ENCODE measurements at regions not wholly inside any gene's neighbourhood (a gene's known extent, or its start where the extent isn't known, plus 50 kb on each side); places are given as distances from the start of the nearest gene placed in this dataset.

- DNase-seq (ENCODE audit: low spot score), result no peak
- H3K4me3 Mint-ChIP-seq (ENCODE audit: unreplicated experiment), result no peak overlapping the region
- H3K36me3 Mint-ChIP-seq (ENCODE audit: low read depth), result no peaks in the 10 kb centered on the region
- TF ChIP-seq CTCF (IDR thresholded peaks at IDR 0.05), result no peak
- peaks cover 26% of the 10 kb centered on the region for H3K27me3 Mint-ChIP-seq (ENCODE audit: low read depth)
- peaks cover 5% of the 10 kb centered on the region for H3K9me3 Mint-ChIP-seq (ENCODE audit: low read depth)
- no peaks in the 10 kb centered on the region for H3K4me1 Mint-ChIP-seq (ENCODE audit: low read depth)
- no peak overlapping the region for H3K27ac Mint-ChIP-seq (ENCODE audit: unreplicated experiment)
These were observed 53.1 kb upstream of the BBS5 start for GRCh38 chr2:169426069-169426663.

- no peak for DNase-seq (ENCODE audit: low spot score)
- TF ChIP-seq CTCF (IDR thresholded peaks at IDR 0.05), result no peak
- Mint-ChIP-seq H3K36me3 (ENCODE audit: low read depth) (no peaks in the 10 kb centered on the region), H3K4me1 (ENCODE audit: low read depth) (no peaks in the 10 kb centered on the region), H3K27ac (ENCODE audit: unreplicated experiment) (no peak overlapping the region), H3K27me3 (ENCODE audit: low read depth) (peaks cover 41% of the 10 kb centered on the region), H3K4me3 (ENCODE audit: unreplicated experiment) (no peak overlapping the region), H3K9me3 (ENCODE audit: low read depth) (no peaks in the 10 kb centered on the region)
These were observed 57.2 kb upstream of the BBS5 start for GRCh38 chr2:169422120-169422519.

GRCh38 chr2:169415233-169415748, 53.0 kb upstream of the LRP2 start:
- Mint-ChIP-seq H3K9me3 (ENCODE audit: low read depth) (peaks cover 2% of the 10 kb centered on the region), H3K27ac (ENCODE audit: unreplicated experiment) (no peak overlapping the region), H3K4me3 (ENCODE audit: unreplicated experiment) (no peak overlapping the region), H3K27me3 (ENCODE audit: low read depth) (peaks cover 52% of the 10 kb centered on the region), H3K4me1 (ENCODE audit: low read depth) (no peaks in the 10 kb centered on the region), H3K36me3 (ENCODE audit: low read depth) (no peaks in the 10 kb centered on the region)
- no peak for TF ChIP-seq CTCF (IDR thresholded peaks at IDR 0.05)
- no peak for DNase-seq (ENCODE audit: low spot score)

Data from chondrocyte (in vitro differentiated cells).